Fibroblast of lung (primary cell): ENCODE measurements at regions not wholly inside any gene's neighbourhood (a gene's known extent, or its start where the extent isn't known, plus 50 kb on each side); places are given as distances from the start of the nearest gene placed in this dataset.

Source experiments
- DNase-seq, 2 donors: peaks; one replicate each; pipeline versions ENCODE4 v3.0.0 to v3.0.0-alpha.2; 2010; ENCODE audit warnings: low read depth in 2 of 2
- H2AFZ ChIP-seq: 2 replicates; pipeline ENCODE4 v1.5.1; 2012; ENCODE audit warnings: low read length, control low read depth, inconsistent platforms
- H3K27ac ChIP-seq: 2 replicates; pipeline ENCODE4 v1.5.1; 2011; ENCODE audit warnings: low read length, control low read depth; ENCODE audit not compliant: insufficient read depth
- H3K27me3 ChIP-seq: 2 replicates; pipeline ENCODE4 v1.5.1; 2011; ENCODE audit warnings: mild to moderate bottlenecking, low read length; ENCODE audit not compliant: control insufficient read depth, insufficient read depth
- H3K36me3 ChIP-seq: 2 replicates; pipeline ENCODE4 v1.5.1; 2011; ENCODE audit warnings: low read length; ENCODE audit not compliant: control insufficient read depth, insufficient read depth
- H3K4me1 ChIP-seq: 2 replicates; pipeline ENCODE4 v1.5.1; 2011; ENCODE audit warnings: low read length; ENCODE audit not compliant: control insufficient read depth, insufficient read depth; ENCODE audit errors: extremely low read depth
- H3K4me2 ChIP-seq: 2 replicates; pipeline ENCODE4 v1.5.1; 2011; ENCODE audit warnings: low read length, control low read depth; ENCODE audit not compliant: insufficient read depth; ENCODE audit errors: extremely low read depth
- H3K4me3 ChIP-seq, 4 experiments: fragments of 200-600 bp in 1 of 4; sonication (generic) in 1 of 4; replicated peaks in 1 of 4; 2 replicates each; pipeline ENCODE4 v1.5.1; 2011 to 2016; ENCODE audit warnings: low read length in 4 of 4, low read depth in 3 of 4, mild to moderate bottlenecking in 3 of 4, control low read depth in 2 of 4, inconsistent platforms in 1 of 4, mixed read lengths in 1 of 4; ENCODE audit not compliant: insufficient read depth in 1 of 4; ENCODE audit errors: control extremely low read depth in 1 of 4
- H3K79me2 ChIP-seq: 2 replicates; pipeline ENCODE4 v1.5.1; 2012; ENCODE audit warnings: mild to moderate bottlenecking, low read length, inconsistent platforms; ENCODE audit not compliant: control insufficient read depth, insufficient read depth
- H3K9ac ChIP-seq: 2 replicates; pipeline ENCODE4 v1.5.1; 2011; ENCODE audit warnings: mild to moderate bottlenecking, low read length, control low read depth; ENCODE audit not compliant: insufficient read depth
- H3K9me3 ChIP-seq: 2 replicates; pipeline ENCODE4 v1.5.1; 2012; ENCODE audit warnings: low read depth, low read length; ENCODE audit not compliant: control insufficient read depth, insufficient read depth
- H4K20me1 ChIP-seq: 2 replicates; pipeline ENCODE4 v1.5.1; 2011; ENCODE audit warnings: low read length; ENCODE audit not compliant: control insufficient read depth, insufficient read depth; ENCODE audit errors: extremely low read depth
- CTCF ChIP-seq, 2 donors: IDR thresholded peaks in 1 of 2; conservative IDR thresholded peaks in 1 of 2; 1 replicate in 1 of 2; 2 replicates in 1 of 2; pipeline ENCODE4 v1.5.1; 2011 to 2012; ENCODE audit warnings: low read length in 2 of 2, control low read depth in 1 of 2, inconsistent platforms in 1 of 2, low read depth in 1 of 2, mild to moderate bottlenecking in 1 of 2
- EZH2 ChIP-seq: IDR thresholded peaks from 2 replicates; pipeline ENCODE4 v1.5.1; 2012; ENCODE audit warnings: low read length, control low read depth, mild to moderate bottlenecking; ENCODE audit errors: missing control alignments

GRCh38 chr5:1950096-1950707 is 67.5 kb upstream of the IRX4 start:
- no peaks in the 10 kb centered on the region for H3K79me2 ChIP-seq
- H2AFZ ChIP-seq, result no peak overlapping the region
- H3K27me3 ChIP-seq, result no peaks in the 10 kb centered on the region
- no peak overlapping the region for H3K27ac ChIP-seq
- H3K36me3 ChIP-seq, result no peaks in the 10 kb centered on the region
- no peak overlapping the region for H3K9ac ChIP-seq
- no peaks in the 10 kb centered on the region for H3K9me3 ChIP-seq
- no peak for DNase-seq
- H3K4me1 ChIP-seq, result no peaks in the 10 kb centered on the region
- H3K4me2 ChIP-seq, result no peak overlapping the region
- H3K4me3 ChIP-seq, result no peak overlapping the region
- TF ChIP-seq EZH2, result no peak
- no peak for TF ChIP-seq CTCF (conservative IDR thresholded peaks at IDR 0.05 in 1 of 2, IDR thresholded peaks at IDR 0.05 in 1 of 2; ENCODE audit: low read depth in 1 of 2, low read length in 2 of 2)
- H4K20me1 ChIP-seq, result no peaks in the 10 kb centered on the region

- no peak overlapping the region for H3K4me3 ChIP-seq
- no peak for DNase-seq
- H3K9me3 ChIP-seq, result no peaks in the 10 kb centered on the region
- no peaks in the 10 kb centered on the region for H3K79me2 ChIP-seq
- no peaks in the 10 kb centered on the region for H3K36me3 ChIP-seq
- no peaks in the 10 kb centered on the region for H3K27me3 ChIP-seq
- no peak overlapping the region for H3K4me2 ChIP-seq
- no peaks in the 10 kb centered on the region for H3K4me1 ChIP-seq
- TF ChIP-seq CTCF (conservative IDR thresholded peaks at IDR 0.05 in 1 of 2, IDR thresholded peaks at IDR 0.05 in 1 of 2; ENCODE audit: low read depth in 1 of 2, low read length in 2 of 2) (no peak), EZH2 (no peak)
- no peak overlapping the region for H2AFZ ChIP-seq
- no peaks in the 10 kb centered on the region for H4K20me1 ChIP-seq
- no peak overlapping the region for H3K9ac ChIP-seq
- H3K27ac ChIP-seq, result no peak overlapping the region
Measured at GRCh38 chr5:1949253-1949652, 66.5 kb upstream of the IRX4 start.

GRCh38 chr5:1948663-1949191 is 66.0 kb upstream of the IRX4 start:
- H3K4me3 ChIP-seq, result no peak overlapping the region
- H2AFZ ChIP-seq, result no peak overlapping the region
- no peak overlapping the region for H3K4me2 ChIP-seq
- no peaks in the 10 kb centered on the region for H3K9me3 ChIP-seq
- H4K20me1 ChIP-seq, result no peaks in the 10 kb centered on the region
- no peak overlapping the region for H3K27ac ChIP-seq
- TF ChIP-seq CTCF (conservative IDR thresholded peaks at IDR 0.05 in 1 of 2, IDR thresholded peaks at IDR 0.05 in 1 of 2; ENCODE audit: low read depth in 1 of 2, low read length in 2 of 2), result no peak
- no peak for TF ChIP-seq EZH2
- H3K27me3 ChIP-seq, result no peaks in the 10 kb centered on the region
- H3K4me1 ChIP-seq, result no peaks in the 10 kb centered on the region
- H3K9ac ChIP-seq, result no peak overlapping the region
- DNase-seq, result no peak
- no peaks in the 10 kb centered on the region for H3K79me2 ChIP-seq
- H3K36me3 ChIP-seq, result no peaks in the 10 kb centered on the region
